Anterior cingulate cortex (tissue), 58 donors: ENCODE measurements at regions not wholly inside any gene's neighbourhood (a gene's known extent, or its start where the extent isn't known, plus 50 kb on each side); places are given as distances from the start of the nearest gene placed in this dataset.

Experiments
- DNase-seq, 58 donors: peaks; one replicate each; lab custom pipeline; 2025; lab: John Stamatoyannopoulos, UW

DNA sequence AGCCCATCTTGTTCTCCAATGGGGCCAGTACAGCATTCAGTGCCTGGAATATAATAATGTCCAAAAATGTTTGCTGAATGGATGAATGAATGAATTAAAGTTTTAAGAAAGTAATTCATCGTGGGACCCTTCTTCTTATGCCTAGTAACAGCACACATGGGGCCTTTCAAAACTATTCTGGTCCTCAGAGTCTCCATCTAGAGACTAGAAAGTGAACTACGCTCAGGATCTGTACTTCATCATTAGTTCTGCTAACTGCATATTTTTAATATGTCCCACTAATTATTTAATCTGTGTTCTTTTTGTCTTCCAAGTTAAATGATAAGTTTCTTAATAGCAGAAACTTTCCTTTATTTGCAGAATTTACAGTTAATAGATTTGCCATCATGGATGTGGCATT is 172.5 kb downstream of the SMAD2 start:
- no peak for DNase-seq

DNA sequence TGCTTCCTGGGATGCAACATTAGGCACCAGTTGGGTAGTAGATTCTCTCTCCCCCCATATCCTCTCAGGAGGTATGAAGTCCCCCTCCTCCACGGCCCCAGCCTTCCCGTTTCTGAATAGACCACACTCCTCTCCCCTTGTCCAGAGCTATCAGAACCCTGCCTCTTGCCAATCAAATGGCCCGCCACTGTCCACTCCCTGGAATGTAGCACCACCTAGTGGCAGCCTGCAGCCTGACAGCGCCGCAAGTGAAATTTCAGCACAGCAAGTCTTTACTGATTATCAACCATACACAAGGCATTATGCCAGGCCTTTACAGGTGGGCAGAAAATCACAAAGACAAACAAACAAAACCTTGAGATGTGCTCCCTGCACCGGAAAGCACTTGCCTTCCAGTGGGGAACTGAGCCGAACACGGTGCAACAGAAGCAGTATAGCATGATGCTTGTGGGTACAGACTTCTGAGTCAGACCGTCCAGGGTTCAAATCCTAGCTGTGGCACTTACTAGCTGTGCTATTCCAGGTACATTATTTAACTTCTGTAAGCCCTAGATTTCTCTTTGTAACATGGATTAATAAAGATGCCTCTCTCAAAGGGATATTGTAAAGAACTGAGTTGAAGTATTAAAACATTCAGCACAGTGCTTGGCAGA is 174.0 kb downstream of the SMAD2 start:
- peak in 42 of 58 donors; percentile 6 to 66 (median 25) for DNase-seq

GRCh38 chr18:47755102-47755456 is 175.4 kb downstream of the SMAD2 start:
- DNase-seq: no peak

GRCh38 chr18:47754311-47755101 is 176.0 kb downstream of the SMAD2 start:
- peak in 9 of 58 donors; percentile 4 to 36 (median 11) for DNase-seq

DNA sequence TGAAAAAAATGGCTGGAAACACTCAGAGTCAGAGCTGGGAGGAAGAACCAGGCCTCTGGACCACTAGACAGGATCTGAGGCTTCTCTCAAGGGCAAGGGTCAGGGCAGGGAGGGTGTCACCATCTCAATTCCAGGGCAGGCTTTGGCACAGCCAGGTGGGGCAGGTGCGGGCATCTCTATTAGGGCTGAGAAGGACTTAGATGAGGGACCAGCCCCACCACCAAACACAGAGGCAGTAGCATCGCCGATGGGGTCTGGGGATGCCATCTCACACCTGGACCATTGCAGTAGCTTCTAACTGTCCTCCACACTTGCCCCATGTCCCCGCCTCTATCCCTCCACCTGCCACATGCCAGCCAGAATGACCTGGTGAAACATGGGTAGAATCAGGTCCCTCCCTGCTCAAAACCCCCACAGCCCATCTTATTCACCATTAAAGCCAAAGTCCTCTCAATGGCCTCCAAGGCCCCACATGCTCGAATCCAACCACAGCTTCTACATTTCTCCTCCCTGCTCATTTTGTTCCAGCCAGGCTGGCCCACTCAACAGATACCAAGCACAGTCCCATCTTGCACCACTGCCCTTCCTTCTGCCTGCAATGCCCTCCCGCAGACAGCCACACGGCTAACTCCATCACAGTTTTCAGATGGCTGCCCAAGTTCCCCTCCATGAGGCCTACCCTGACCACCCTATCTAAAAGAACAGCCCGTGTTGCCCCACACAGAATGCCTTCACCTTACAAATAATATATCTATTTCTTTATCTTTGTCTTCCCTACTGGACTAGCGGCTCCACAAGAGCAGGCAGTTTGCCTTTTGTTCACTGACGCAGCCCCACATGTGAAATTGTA is 177.4 kb downstream of the SMAD2 start:
- no peak for DNase-seq

GRCh38 chr18:47750889-47751423 is 179.5 kb downstream of the SMAD2 start:
- DNase-seq: no peak

DNA sequence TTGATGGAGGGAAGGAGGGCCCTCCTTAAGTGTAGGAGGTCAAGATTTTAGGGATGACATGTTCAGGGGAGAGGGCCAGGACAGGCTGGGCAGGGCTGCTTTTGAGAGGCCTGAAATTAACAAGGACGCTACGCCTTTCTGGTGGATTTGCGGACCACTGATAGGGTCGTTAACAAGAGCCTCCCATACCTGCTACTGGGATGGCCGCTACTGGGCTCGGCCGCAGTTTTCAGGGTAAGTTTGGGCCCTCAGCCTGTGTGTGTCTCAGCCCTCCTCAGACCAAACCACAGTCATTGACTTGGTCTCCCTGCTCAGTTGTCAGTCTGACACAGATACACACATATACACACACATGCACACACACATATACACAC is 180.9 kb downstream of the SMAD2 start:
- DNase-seq: no peak

- peak in 53 of 58 donors; percentile 7 to 81 (median 48) for DNase-seq
Measured at GRCh38 chr18:47748847-47749599, 181.4 kb downstream of the SMAD2 start.

- no peak for DNase-seq
Measured at GRCh38 chr18:47748093-47748796, 182.2 kb downstream of the SMAD2 start.

GRCh38 chr18:47747260-47747795 is 183.1 kb downstream of the SMAD2 start:
- no peak for DNase-seq

- DNase-seq: no peak
Measured at GRCh38 chr18:47746615-47747014, 183.8 kb downstream of the SMAD2 start.

- no peak for DNase-seq
Measured at GRCh38 chr18:47745227-47745626, 185.2 kb downstream of the SMAD2 start.

DNA sequence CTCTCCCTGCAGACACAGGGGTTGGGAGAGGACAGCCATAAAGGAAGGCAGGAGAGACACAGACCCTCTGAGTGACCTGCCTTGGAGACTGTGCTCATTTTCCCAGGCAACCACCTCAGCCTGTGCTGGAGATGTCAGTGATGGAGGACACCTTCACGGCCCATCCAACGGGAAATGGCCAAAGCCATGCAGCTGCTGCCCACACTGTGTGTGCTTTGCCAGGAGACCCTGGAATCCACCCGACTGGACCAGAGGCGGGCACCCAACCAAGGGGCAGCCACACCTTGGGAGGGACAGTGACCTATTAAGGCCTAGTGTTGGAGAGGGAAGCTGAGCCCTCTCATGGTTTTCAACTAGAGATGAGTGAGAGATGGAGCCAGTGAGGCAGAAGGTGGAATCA is 192.5 kb downstream of the SMAD2 start:
- no peak for DNase-seq

DNA sequence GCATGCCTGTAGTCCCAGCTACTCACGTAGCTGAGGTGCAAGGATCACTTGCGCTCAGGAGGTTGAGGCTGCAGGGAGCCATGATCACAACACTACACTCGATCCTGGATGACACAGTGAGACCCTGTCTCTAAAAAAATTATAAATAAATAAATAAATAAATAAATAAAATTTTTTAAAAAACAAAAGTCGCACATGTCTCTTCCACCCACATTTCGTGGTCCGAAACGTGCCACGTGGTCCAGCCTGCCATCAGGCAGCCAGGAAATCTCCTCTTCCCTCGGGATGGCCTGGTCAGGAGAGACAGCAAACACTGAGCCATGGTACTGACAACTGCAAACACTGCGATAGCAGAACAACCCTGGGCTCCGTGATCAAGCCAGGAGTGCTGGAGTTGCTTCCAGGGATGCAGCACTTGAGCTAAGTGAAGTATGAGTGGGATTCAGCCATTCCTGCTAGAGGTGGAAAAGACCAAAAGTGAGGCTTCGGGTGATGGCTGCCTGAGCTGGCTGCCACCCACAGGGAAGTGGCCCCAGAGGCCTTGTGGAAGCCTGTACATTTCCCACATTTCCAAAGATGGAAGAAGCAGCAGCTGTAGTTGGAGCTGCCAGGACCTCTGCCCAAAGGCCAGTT is 193.1 kb downstream of the SMAD2 start:
- no peak for DNase-seq

DNA sequence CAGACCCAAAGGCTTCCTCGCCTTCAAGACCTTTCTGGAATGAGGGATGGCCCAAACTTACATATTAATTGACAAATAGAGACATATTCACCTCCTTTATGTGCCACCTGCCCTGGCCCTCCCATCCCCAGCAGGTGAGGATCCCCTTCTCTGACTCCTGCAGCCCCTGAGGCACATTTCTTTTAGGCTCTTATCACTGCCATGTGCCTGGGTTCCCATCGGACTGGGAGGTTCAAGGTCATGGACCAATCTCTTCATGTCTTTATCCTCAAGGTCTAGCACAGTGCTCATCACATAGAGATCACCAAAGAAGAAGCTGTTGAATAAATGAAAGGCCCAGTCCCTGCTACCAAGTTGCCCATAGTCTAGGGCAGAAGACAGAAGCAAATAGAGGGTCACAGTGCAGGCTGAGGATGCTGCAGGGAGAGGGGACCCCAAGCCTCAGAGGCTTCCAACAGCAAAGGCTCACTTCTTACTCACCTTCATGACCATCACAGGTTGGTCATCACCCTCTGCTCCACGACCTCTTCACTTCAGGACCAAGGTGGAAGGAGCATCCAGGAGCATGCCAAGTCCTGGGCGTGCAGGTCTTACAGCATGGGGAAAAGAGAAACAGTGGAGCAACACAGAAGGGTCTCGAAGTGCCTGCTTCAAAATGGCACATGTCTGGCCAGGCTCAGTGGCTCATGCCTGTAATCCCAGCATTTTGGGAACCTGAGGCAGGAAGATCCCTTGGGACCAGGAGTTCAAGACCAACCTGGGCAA is 193.9 kb downstream of the SMAD2 start:
- no peak for DNase-seq

- no peak for DNase-seq
Measured at GRCh38 chr18:47735041-47735702, 195.3 kb downstream of the SMAD2 start.

DNA sequence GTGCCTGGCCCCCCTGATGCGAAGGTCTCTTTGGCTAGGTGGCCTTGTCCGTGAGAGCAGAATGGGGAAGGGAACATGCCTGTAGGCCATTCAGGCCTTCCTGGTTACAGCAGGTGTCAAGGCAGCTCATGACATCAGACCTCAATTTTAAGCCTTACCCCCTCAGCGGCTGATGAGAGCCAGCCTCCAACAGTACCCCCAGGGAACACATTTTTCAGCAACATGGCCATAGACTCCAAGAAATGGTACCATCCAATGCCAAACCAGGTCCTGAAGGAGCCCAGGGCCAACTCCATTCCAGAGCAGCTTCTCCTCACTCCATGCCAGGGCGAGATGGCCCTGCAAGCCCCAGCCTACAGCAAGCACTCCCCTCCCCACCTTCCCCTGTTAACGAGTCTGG is 199.2 kb downstream of the SMAD2 start:
- DNase-seq: no peak

DNA sequence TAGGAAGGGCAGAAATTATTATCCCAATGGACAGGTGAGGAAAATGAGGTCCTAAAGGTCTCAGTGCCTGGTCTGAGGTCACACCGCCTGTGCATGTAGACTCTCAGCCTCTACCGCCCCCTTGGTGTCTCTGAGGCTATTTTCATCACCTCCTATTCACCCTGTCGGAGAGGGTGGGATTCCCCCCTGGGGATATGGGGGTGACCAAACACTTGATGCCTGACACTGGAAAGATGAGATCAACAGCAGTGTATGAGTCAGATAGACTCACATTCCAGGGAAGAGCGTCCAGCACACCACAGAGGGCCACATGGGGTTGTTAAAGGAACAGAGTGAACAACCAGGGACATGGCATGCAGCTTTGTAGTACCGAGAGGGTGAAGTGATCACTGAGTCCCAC is 199.7 kb downstream of the SMAD2 start:
- no peak for DNase-seq
